Astrocyte (in vitro differentiated cells and primary cell): ENCODE measurements at regions not wholly inside any gene's neighbourhood (a gene's known extent, or its start where the extent isn't known, plus 50 kb on each side); places are given as distances from the start of the nearest gene placed in this dataset.

ENCODE experiments used
- DNase-seq: peaks from one replicate; pipeline ENCODE4 v3.0.0-alpha.2; 2010; ENCODE audit warnings: low read depth
- FAIRE-seq: peaks from 2 replicates; lab custom pipeline; 2011; peaks lifted over from hg19 to GRCh38; lab: Jason Lieb, UNC
- H2AFZ ChIP-seq: 2 replicates; pipeline ENCODE4 v1.6.0; 2012; ENCODE audit warnings: low read depth, low read length, inconsistent platforms
- H3K27ac ChIP-seq: 2 replicates; pipeline ENCODE4 v1.5.1; 2011; ENCODE audit warnings: low read depth, low read length, inconsistent platforms
- H3K27me3 ChIP-seq: 2 replicates; pipeline ENCODE4 v1.6.0; 2011; ENCODE audit warnings: low read length, inconsistent platforms; ENCODE audit not compliant: insufficient read depth
- H3K36me3 ChIP-seq: 2 replicates; pipeline ENCODE4 v1.5.1; 2011; ENCODE audit warnings: low read length, inconsistent platforms; ENCODE audit not compliant: insufficient read depth
- H3K4me1 ChIP-seq: 2 replicates; pipeline ENCODE4 v1.5.1; 2011; ENCODE audit warnings: low read length, inconsistent platforms; ENCODE audit not compliant: insufficient read depth
- H3K4me2 ChIP-seq: 2 replicates; pipeline ENCODE4 v1.6.0; 2012; ENCODE audit warnings: low read length, inconsistent platforms
- H3K4me3 ChIP-seq: 2 replicates; pipeline ENCODE4 v1.5.1; 2011; ENCODE audit warnings: low read depth, mild to moderate bottlenecking, low read length, inconsistent platforms; ENCODE audit not compliant: insufficient read depth
- H3K79me2 ChIP-seq: 2 replicates; pipeline ENCODE4 v1.6.0; 2012; ENCODE audit warnings: mild to moderate bottlenecking, low read length, inconsistent platforms; ENCODE audit not compliant: insufficient read depth
- H3K9ac ChIP-seq: 2 replicates; pipeline ENCODE4 v1.6.0; 2012; ENCODE audit warnings: mild to moderate bottlenecking, low read length, inconsistent platforms
- H3K9me3 ChIP-seq: 2 replicates; pipeline ENCODE4 v1.5.1; 2012; ENCODE audit warnings: low read depth, mild to moderate bottlenecking, low read length, inconsistent platforms; ENCODE audit not compliant: insufficient read depth
- H4K20me1 ChIP-seq: 2 replicates; pipeline ENCODE4 v1.6.0; 2012; ENCODE audit warnings: low read length, inconsistent platforms; ENCODE audit not compliant: insufficient read depth
- H3K27ac Mint-ChIP-seq: one replicate; pipeline ENCODE4 v1.8.0; 2021; ENCODE audit warnings: mild to moderate bottlenecking, mixed read lengths; ENCODE audit not compliant: unreplicated experiment
- H3K27me3 Mint-ChIP-seq: one replicate; pipeline ENCODE4 v1.8.0; 2021; ENCODE audit warnings: low read depth, mixed read lengths; ENCODE audit not compliant: unreplicated experiment
- H3K36me3 Mint-ChIP-seq: one replicate; pipeline ENCODE4 v1.8.0; 2021; ENCODE audit warnings: low read depth, mixed read lengths; ENCODE audit not compliant: unreplicated experiment
- H3K4me1 Mint-ChIP-seq: one replicate; pipeline ENCODE4 v1.8.0; 2021; ENCODE audit warnings: low read depth, mixed read lengths; ENCODE audit not compliant: unreplicated experiment
- H3K4me3 Mint-ChIP-seq: one replicate; pipeline ENCODE4 v1.8.0; 2021; ENCODE audit warnings: mild to moderate bottlenecking, moderate library complexity, mixed read lengths; ENCODE audit not compliant: unreplicated experiment
- H3K9me3 Mint-ChIP-seq: one replicate; pipeline ENCODE4 v1.8.0; 2021; ENCODE audit warnings: mild to moderate bottlenecking, mixed read lengths; ENCODE audit not compliant: unreplicated experiment
- EZH2 ChIP-seq: IDR thresholded peaks from 2 replicates; pipeline ENCODE4 v1.6.1; 2012; ENCODE audit warnings: mild to moderate bottlenecking, low read length, inconsistent platforms; ENCODE audit not compliant: insufficient read depth
- TF ChIP-seq, protein P1 (sequence below): IDR thresholded peaks from 2 replicates; pipeline ENCODE4 v1.5.1; 2011; ENCODE audit warnings: low read depth, mild to moderate bottlenecking, inconsistent platforms, low read length, moderate library complexity; ENCODE audit not compliant: insufficient read depth

DNA sequence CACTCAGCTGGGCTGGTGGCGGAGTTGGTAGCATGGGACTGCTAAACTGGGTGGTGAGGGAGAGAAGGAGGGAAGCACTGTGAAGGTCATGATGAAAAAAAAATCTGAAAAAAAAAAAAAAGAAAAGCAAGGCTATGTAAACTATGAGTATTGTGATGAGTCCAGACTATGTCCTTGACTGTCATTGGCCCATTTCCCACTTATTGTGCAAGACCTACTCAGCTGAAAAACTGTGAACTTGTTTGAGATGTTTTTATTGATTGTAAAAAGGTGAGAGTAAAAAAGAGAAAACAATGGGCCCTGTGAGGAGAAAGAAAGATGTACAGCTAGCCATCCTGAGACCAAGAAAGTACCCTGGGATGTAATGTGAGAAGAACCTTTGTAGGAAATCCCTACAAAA, 798.4 kb upstream of the TENM4 start:
- peaks cover 3% of the 10 kb centered on the region for H3K9me3 Mint-ChIP-seq
- peaks cover 6% of the 10 kb centered on the region for H3K4me1 Mint-ChIP-seq
- no peak for DNase-seq
- no peak for TF ChIP-seq EZH2
- TF ChIP-seq, protein P1, sequence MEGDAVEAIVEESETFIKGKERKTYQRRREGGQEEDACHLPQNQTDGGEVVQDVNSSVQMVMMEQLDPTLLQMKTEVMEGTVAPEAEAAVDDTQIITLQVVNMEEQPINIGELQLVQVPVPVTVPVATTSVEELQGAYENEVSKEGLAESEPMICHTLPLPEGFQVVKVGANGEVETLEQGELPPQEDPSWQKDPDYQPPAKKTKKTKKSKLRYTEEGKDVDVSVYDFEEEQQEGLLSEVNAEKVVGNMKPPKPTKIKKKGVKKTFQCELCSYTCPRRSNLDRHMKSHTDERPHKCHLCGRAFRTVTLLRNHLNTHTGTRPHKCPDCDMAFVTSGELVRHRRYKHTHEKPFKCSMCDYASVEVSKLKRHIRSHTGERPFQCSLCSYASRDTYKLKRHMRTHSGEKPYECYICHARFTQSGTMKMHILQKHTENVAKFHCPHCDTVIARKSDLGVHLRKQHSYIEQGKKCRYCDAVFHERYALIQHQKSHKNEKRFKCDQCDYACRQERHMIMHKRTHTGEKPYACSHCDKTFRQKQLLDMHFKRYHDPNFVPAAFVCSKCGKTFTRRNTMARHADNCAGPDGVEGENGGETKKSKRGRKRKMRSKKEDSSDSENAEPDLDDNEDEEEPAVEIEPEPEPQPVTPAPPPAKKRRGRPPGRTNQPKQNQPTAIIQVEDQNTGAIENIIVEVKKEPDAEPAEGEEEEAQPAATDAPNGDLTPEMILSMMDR, result no peak
- Histone ChIP-seq H3K4me1 (peaks cover 3% of the 10 kb centered on the region), H3K36me3 (no peaks in the 10 kb centered on the region), H3K79me2 (no peaks in the 10 kb centered on the region), H3K9me3 (no peaks in the 10 kb centered on the region), H3K4me3 (no peak overlapping the region), H3K4me2 (no peak overlapping the region), H3K27me3 (no peaks in the 10 kb centered on the region), H2AFZ (no peak overlapping the region), H3K9ac (no peak overlapping the region), H3K27ac (no peak overlapping the region), H4K20me1 (no peaks in the 10 kb centered on the region)
- H3K36me3 Mint-ChIP-seq, result no peaks in the 10 kb centered on the region
- no peaks in the 10 kb centered on the region for H3K27me3 Mint-ChIP-seq
- H3K4me3 Mint-ChIP-seq, result no peak overlapping the region
- no peak for FAIRE-seq
- H3K27ac Mint-ChIP-seq, result no peak overlapping the region

DNA sequence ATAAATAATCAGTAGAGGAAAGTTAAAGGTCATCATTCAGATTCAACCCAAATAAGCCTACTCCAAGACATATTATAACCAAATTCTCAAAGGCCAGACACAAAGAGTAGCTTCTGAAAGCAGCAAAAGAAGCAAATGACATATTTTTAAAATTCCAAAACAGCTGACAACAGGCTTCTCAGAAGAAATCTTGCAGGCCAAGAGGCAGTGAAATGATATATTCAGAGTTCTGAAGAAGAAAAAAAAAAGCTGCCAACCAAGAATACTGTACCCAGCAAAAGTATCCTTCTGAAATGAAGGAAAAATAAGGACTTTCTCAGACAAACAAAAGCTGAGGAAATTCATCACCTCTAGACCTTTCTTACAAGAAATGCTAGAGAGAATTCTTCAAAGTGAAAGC, 787.1 kb upstream of the TENM4 start:
- no peaks in the 10 kb centered on the region for H3K36me3 Mint-ChIP-seq
- Histone ChIP-seq H3K27me3 (no peaks in the 10 kb centered on the region), H3K79me2 (no peaks in the 10 kb centered on the region), H3K9ac (no peak overlapping the region), H3K36me3 (no peaks in the 10 kb centered on the region), H3K4me2 (no peak overlapping the region), H3K9me3 (no peaks in the 10 kb centered on the region), H3K4me1 (no peaks in the 10 kb centered on the region), H2AFZ (no peak overlapping the region), H4K20me1 (no peaks in the 10 kb centered on the region), H3K4me3 (no peak overlapping the region), H3K27ac (no peak overlapping the region)
- TF ChIP-seq, protein P1, result no peak
- no peak for TF ChIP-seq EZH2
- no peak overlapping the region for H3K4me3 Mint-ChIP-seq
- H3K9me3 Mint-ChIP-seq, result peaks cover 8% of the 10 kb centered on the region
- no peak overlapping the region for H3K27ac Mint-ChIP-seq
- DNase-seq (no peak), FAIRE-seq (no peak)
- H3K27me3 Mint-ChIP-seq, result no peaks in the 10 kb centered on the region
- H3K4me1 Mint-ChIP-seq, result no peaks in the 10 kb centered on the region

DNA sequence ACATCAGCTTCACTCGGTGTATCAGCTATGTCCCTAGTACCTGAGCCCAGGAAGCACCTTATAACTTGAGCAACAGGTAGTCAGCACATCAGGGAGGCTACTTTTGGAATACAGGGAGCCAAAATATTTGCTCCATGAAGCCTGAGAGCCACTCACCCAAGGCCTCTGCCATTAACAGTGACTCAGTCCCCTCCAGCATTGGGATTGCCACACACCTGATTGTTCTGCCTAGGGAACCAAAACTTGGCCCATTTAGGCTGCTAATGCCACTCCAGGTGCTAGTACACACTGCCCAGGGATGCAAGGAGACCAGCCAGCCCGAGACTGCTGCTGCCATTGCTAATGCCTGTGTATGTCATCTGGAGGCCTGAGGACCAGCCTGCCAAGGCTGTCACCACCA, 773.6 kb upstream of the TENM4 start:
- H3K27ac Mint-ChIP-seq, result no peak overlapping the region

More for the DNA sequence above, 773.6 kb upstream of the TENM4 start:
- no peaks in the 10 kb centered on the region for H3K4me1 ChIP-seq
- peaks cover 3% of the 10 kb centered on the region for H3K9me3 Mint-ChIP-seq
- H3K27me3 ChIP-seq, result no peaks in the 10 kb centered on the region
- no peaks in the 10 kb centered on the region for H3K36me3 Mint-ChIP-seq
- no peaks in the 10 kb centered on the region for H3K4me1 Mint-ChIP-seq
- no peaks in the 10 kb centered on the region for H3K36me3 ChIP-seq
- TF ChIP-seq EZH2, result no peak
- TF ChIP-seq, protein P1, result no peak
- no peak overlapping the region for H3K4me3 ChIP-seq
- no peak overlapping the region for H3K27ac ChIP-seq
- H3K9ac ChIP-seq, result no peak overlapping the region
- no peak for FAIRE-seq
- no peaks in the 10 kb centered on the region for H3K9me3 ChIP-seq
- no peak for DNase-seq
- no peak overlapping the region for H3K4me3 Mint-ChIP-seq
- H3K4me2 ChIP-seq, result no peak overlapping the region
- H3K79me2 ChIP-seq, result no peaks in the 10 kb centered on the region
- no peaks in the 10 kb centered on the region for H4K20me1 ChIP-seq
- no peak overlapping the region for H2AFZ ChIP-seq
- no peaks in the 10 kb centered on the region for H3K27me3 Mint-ChIP-seq
